NCI-H2081 treated with DMSO at 0.1 percent for 48 hours (cell line): ENCODE measurements at regions not wholly inside any gene's neighbourhood (a gene's known extent, or its start where the extent isn't known, plus 50 kb on each side); places are given as distances from the start of the nearest gene placed in this dataset.
"Not testable (repeated sequence)": the region's sequence is repeated elsewhere in the genome, so short reads cannot be mapped to it uniquely, and the experiment has no call there.

ENCODE experiments used
- DNase-seq: peaks from one replicate; lab custom pipeline; 2025; lab: John Stamatoyannopoulos, UW

GRCh38 chr14:49114161-49114893 is 471.9 kb downstream of the RPS29 start:
- DNase-seq: no peak

DNA sequence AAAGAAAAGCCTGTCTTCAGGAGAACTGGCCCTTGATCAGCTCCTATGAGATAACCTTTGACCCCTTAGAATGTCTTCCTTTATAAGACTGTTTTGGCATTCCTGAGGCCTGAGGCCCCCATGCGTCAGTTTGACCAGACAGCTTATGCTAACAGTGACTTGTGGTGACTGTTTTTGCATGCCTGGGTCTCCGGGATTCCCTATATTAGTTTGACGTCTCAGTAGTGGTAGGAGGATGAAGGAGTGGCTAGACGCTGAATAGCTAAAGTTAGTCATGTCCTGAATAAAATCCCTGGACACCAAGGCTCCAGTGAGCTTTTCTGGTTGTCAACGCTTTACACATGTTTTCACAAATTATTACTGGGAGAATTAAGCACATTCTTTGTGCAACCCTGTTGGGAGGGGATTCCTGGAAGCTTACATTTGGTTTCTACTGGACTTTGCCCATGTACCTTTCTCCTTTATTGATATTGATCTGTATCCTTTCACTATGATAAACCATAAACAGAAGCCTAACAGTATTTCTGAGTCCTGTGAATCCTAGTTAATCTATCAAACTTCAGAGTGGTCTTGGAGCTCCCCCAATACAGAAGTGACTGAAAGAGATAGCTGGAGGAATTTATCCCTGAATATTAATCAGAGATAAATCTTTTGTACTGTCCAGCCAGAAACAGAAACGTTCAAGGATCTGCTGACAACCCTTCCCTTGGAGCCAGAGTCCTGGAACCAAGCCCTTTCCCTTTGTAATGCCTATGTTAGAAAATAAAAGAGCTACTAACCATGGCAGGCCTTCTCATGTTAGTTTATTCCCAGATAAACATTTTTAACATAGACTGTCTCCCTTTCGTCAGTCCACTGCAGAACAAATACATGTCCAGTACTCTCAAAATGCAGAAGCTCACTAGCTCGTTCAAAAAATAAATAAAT is 479.2 kb downstream of the RPS29 start:
- DNase-seq: no peak

GRCh38 chr14:49105956-49106355 is 480.2 kb downstream of the RPS29 start:
- DNase-seq: no peak

GRCh38 chr14:49105512-49105911 is 480.7 kb downstream of the RPS29 start:
- DNase-seq: no peak

DNA sequence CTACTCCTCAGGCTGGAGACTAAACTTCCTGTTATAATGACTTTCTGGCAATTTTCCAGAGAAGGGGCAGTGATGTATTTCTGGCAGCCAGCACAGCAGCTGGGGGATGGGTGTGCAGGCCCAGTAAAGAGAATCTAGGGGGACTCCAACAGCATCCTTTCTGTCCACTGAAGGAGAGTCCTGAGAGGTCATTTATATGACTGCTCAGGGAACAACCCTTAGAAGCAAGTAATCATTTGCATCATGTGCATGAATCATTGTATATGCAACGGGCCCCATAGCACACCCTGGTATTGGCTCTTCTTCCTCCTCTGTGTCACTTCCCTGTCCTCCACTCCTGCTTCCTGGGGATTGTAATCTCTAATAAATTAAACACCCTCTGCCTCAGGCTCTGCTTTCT is 493.8 kb downstream of the RPS29 start:
- no peak for DNase-seq

DNA sequence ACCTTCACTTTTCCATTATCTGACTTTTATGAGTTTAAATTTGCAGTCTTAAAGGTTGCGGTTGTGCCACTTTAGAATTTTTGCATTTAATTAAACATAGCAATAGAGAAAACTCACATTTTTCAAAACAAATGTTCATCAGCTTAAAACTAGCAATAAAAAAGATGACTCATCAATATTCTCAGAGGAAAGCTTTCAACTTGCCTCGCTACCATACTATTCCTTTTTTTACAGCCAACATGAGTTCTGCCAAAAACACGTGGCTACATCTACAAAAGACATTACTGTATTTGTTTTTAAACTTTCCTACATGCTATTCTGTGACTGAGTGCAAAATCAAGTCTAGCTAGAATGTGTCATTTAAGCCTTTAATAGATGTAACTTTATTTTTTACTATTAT is 497.1 kb downstream of the RPS29 start:
- DNase-seq: no peak

DNA sequence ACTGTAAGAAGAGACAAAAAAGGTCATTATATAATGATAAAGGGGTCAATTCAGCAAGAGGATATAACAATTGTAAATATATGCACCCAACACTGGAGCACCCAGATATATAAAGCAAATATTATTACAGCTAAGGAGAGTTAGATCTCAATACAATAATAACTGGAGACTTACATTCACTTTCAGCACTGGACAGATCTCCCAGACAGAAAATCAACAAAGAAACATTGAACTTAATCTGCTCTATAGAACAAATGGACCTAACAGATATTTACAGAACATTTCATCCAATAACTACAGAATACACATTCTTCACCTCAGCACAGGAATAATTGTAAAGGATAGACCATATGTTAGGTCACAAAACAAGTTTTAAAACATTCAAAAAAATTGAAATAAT is 512.9 kb downstream of the RPS29 start:
- not testable (repeated sequence) for DNase-seq

DNA sequence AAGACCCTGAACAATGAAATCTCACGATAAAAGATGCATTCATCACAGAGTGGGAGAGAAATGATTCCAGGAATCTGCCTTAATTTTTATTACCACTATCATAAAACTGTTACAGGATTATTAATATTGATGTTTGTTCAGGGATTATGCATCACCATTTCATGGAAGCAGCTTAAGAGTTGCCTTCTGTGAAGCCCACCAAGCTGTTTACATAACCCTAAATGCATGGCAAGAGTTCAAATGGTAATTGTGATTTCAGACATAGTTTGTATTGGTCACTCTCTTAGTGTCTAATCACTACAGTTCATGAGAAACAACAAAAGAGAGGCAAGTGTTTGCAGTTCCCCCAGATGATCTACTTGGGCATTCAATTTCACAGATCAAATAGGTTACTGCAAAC is 527.7 kb downstream of the RPS29 start:
- no peak for DNase-seq

GRCh38 chr14:49057838-49058510 is 528.2 kb downstream of the RPS29 start:
- DNase-seq: no peak

GRCh38 chr14:49056021-49056420 is 530.2 kb downstream of the RPS29 start:
- no peak for DNase-seq

DNA sequence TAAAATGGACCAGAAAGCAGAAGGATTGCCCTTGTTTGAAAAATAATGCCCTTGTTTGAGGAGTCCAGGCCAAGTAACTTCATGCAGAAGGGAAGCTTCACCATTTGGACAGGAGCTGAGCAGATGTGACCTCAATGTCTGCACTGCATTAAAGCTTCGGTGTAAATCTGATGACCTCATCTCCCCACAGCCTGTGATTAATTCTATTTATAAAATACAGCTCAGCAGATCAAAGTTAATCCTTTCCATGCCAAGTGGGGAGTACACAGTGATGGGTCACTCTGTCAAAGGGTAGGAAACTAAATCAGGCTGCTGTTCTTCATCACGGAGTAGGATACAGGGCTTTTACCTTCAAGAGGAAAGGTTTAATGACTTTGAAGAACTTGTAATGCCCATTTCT is 533.7 kb downstream of the RPS29 start:
- no peak for DNase-seq

DNA sequence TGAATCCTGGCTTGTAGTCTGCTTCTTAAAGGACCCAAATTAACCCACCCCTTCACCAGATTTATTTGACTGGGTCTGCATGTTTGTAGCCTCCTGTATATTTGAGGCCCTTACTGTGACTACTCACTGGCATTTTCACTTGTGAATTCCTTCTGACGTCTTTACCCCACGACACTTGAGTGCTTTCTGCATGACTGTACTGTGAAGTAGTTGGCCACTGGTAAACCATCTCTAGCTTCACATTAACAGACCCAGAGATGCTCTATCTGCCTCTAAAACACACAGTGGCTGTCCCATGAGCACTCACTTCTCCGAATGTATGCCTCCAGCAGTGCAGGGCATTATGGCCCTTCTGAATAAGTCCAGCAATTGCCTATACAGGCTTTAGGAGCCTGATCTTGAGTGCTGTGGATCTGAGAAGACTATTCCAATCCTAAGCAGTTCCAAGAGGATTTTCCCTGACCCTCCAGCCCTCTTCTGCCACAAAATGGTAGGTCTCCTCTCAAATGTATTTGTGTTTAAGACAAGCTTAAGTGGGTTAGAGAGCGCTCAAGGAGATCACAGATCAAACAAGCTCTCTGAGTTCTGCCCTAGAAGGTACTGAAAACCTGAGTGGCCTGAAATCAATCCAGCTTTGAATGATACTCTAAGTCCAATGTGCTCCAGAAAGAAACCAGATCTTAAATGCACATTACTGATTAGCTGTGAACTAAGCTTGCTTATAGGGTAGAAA is 534.7 kb downstream of the RPS29 start:
- no peak for DNase-seq

- no peak for DNase-seq
Measured at GRCh38 chr14:49050822-49051221, 535.4 kb downstream of the RPS29 start.

DNA sequence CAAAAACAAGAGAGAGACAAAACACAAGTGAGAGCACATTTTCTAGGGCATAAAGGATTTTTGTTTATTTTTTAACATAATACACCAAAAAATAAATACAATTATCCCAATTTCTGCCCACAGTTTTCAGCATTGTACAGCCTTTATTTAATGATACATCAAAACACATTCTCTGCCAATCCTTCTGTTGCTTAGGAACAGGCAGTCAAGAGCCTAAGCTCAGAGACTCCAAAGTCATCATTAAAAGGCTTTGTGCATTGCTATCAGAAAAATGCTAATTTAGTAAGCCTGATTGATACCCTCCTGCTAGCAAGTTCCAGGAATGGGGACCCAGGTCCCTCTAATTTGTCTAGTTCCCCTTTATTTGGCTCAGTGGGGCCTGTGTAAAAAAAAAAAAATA is 536.5 kb downstream of the RPS29 start:
- DNase-seq: peak; percentile 76

- DNase-seq: no peak
Measured at GRCh38 chr14:49044981-49045380, 541.2 kb downstream of the RPS29 start.

GRCh38 chr14:49036984-49037516 is 549.1 kb downstream of the RPS29 start:
- DNase-seq: no peak

DNA sequence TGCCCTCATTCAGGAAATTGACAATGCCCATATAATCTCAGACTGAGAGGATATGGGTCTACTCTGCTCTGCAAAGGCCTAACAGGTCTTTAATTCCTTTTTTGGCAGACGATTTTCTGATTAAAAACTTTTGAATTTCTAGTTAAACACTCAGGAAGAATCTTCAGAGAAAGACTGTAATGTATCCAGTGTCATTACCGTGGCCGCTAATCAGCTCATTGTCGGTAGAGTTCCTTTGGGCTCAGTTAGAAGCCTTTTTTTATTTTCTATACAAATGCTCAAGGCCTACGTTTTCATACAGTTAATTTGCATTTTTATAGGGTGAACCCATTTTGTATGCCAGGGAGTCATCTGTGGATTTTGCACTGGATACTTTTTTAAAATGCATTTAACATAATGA is 549.9 kb downstream of the RPS29 start:
- no peak for DNase-seq

DNA sequence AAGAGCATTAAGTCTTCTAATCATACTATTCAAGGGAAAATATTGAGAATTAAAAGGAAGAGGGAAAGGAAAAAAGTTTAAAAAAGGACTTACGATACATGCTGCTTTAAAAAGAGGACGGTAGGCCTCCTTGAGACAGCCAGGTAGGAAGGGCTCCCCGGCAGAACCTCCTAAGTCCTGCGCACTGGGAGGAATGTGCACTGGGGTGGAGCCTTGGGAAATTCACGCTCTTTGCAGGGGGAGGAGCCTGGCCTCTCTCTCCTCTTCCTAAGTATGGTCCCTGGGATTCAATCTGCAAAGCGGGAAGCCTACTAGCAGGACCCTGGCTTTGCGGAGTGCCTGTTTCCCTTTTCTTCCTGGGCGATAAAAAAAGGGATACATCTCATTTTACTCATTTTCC is 553.0 kb downstream of the RPS29 start:
- no peak for DNase-seq

- not testable (repeated sequence) for DNase-seq
Measured at GRCh38 chr14:49031710-49032109, 554.5 kb downstream of the RPS29 start.

DNA sequence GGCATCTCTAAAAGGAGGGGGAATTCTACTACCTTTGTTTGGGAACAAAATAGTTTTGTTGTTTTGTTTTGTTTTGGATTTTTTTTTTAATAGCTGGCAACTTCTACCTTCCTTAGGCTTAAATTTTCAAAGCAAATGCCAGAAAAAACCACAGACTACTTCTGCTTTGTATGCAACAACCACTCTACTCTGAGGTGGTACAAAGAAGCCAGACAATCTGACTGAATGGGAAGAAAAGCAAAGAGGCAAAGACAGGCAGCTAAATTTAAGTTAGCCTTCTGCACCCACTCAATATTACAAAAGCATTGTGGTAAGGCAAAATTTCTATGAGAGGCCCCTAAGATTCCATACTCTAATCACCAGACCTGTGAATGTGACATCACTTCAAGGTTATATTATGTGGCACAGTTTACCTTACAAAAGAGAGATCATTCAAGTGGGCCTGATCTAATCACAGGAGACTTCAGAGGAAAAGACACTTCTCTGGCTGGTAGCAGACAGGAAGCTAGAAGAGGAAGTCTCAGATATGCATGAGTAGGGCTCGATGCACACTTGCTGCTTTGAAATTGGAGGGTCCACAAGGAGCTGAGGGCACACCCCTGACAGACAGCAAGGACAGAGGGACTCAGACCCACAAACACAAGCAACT is 566.6 kb downstream of the RPS29 start:
- no peak for DNase-seq

GRCh38 chr14:49017447-49017846 is 568.7 kb downstream of the RPS29 start:
- DNase-seq: no peak
